HG03558 (cell line): ENCODE measurements at regions not wholly inside any gene's neighbourhood (a gene's known extent, or its start where the extent isn't known, plus 50 kb on each side); places are given as distances from the start of the nearest gene placed in this dataset.

Source experiments
- ATAC-seq: cut with Tn5 transposase; IDR thresholded peaks from one replicate; pipeline ENCODE4 v1.9.1; 2021; ENCODE audit warnings: moderate number of reproducible peaks; ENCODE audit not compliant: unreplicated experiment; ENCODE audit errors: extremely low read depth

DNA sequence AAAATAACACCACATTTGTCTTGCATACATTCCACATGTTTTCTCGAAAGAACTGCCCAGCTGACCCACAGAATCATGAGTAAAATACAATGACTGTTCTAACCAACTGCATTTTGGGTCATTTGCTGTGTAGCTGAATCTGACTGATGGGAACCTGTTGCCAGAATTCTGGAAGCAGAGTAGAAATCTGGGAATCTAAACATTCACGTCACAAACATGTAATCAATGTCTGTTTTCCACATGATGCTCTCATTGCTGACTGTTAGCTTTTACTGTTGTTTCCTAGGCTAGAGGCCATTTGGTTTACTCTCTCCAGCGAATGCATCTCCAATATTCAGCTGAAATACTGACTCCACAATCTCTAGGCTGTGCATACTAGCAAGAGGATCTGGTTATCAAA, 710.1 kb downstream of the KCNJ2 start:
- ATAC-seq, result no peak

- no peak for ATAC-seq
Observed at GRCh38 chr17:70881093-70881492, 711.8 kb downstream of the KCNJ2 start.

- ATAC-seq, result no peak
Observed at GRCh38 chr17:70882504-70882903, 713.2 kb downstream of the KCNJ2 start.

GRCh38 chr17:70886648-70887047, 717.3 kb downstream of the KCNJ2 start:
- no peak for ATAC-seq

DNA sequence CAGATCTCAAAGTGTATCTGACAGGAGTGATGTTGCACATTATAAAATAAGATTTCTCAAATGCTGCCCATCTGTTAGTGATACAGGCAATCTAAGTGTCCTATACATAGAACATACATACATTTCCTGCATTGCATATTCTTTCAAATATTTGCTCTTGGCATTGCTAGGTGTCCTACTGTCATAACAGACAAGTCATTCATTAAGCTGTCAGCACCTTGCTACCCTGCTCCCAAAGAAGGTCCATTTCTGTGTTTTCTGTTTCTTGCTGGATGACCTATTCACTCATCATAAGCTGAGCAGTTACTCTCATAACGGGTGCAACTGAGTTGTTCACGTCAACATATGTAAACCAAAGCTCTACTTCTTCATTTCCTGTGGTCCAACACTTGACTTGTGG, 719.0 kb downstream of the KCNJ2 start:
- no peak for ATAC-seq

- no peak for ATAC-seq
Observed at GRCh38 chr17:70891306-70891705, 722.0 kb downstream of the KCNJ2 start.

- ATAC-seq, result no peak
Observed at GRCh38 chr17:70892527-70892926, 723.2 kb downstream of the KCNJ2 start.

DNA sequence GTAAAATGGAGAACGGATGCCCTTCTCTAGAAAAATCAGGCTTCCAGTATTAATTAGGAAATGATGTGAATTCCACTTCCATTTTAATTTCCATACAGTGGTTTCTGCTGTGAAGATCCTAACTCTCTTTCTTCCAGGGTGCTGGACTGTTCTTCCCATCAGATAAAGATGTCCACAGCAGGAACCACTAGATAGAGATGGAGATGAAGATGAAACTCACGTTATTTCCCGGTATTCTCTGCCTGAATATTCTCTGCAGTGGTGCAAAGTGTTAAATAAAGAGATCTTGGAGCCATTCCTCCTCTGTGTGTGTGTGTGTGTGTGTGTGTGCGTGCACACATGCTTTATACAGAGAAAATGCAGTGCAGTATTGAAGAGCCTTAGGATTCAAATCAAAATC, 727.5 kb downstream of the KCNJ2 start:
- ATAC-seq, result no peak

- no peak for ATAC-seq
Observed at GRCh38 chr17:70897446-70897845, 728.1 kb downstream of the KCNJ2 start.

GRCh38 chr17:70901870-70902269, 732.5 kb downstream of the KCNJ2 start:
- ATAC-seq, result no peak

DNA sequence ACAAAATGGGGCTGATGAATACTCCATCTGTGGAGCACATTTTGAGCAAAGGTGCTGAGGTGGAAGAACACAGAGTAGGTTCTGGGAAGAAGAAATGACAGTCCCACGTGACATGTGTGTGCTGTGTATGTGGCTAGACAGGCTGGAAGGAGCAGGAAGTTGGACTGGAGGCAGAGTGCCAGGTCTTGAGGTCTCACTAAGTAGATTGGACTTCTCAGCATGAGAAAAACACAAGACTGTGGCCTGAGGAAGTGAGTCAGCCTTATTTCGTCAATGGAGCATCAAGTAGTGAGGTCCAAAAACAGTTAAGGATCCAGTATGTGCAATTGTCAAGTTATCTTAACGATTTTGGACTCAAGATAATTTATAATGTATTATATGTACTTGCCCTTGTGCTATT, 736.5 kb downstream of the KCNJ2 start:
- ATAC-seq, result no peak

- no peak for ATAC-seq
Observed at GRCh38 chr17:70906808-70907207, 737.5 kb downstream of the KCNJ2 start.

DNA sequence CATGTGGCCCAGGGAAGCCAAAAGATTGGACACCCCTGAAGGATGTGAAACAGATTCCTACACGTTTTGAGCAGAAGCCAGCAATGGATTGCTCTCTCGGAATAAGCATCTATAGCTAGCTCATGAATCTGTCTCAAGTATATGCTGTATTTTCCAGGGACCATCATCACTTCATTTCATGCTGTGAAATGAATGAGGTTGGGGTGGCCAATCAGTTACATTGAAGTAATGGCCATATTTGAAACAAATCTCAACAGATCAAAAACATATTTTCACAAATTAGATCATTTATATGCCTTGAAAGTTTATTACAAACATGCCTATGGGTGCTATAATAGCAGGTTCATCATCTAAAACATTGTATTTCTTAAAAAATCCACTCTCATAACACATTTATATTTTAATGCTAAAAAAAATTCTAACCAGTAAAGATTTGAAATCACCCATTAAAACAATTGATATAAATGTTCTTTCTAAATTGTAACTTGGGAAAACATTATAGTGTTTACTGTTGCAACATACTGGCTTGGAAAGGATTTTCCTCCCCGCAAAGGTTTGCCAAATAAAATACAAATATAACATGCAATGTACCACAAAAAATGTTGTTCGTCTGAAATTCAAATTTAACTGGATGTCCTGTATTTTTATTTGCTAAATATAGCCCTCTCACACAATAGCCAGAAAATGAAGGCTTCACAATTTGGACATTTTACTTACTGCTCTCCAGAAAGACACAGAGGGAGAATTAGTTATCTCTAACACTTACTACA, 743.6 kb downstream of the KCNJ2 start:
- ATAC-seq, result no peak

DNA sequence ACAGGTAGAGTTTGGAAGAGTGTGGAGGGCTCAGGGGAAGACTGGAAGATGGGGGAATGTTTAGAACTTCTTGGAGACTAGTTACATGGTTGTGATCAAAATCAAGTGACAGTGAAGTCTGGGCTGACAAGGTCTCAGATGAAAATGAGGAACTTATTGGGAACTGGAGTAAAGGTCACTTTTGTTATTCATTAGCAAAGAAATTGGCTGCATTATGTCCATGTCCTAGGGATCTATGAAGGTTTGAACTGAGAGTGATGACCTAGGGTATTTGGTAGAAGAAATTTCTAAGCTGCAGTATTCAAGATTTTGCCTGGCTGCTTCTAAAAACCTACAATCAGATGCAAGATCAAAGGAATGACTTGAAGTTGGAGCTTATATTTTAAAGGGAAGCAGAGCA, 747.1 kb downstream of the KCNJ2 start:
- no peak for ATAC-seq

GRCh38 chr17:70919241-70919640, 749.9 kb downstream of the KCNJ2 start:
- ATAC-seq, result no peak

DNA sequence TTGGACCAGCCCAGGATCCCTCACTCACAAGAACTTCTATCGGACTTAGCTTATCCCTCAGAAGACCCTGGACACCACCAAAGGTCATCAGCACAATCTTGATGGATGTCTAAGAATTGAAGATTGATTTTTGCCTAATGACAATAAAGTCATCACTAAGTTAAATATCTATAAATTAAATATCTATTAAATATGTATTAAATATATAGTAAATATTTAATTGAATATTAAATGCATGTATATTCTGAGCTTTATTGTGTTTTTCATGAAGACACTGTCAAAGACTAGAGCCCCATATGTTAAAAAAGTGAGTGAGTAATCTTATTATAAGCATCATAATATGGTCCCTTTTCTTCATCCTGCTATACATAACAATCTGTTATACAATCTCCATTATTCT, 751.1 kb downstream of the KCNJ2 start:
- no peak for ATAC-seq

DNA sequence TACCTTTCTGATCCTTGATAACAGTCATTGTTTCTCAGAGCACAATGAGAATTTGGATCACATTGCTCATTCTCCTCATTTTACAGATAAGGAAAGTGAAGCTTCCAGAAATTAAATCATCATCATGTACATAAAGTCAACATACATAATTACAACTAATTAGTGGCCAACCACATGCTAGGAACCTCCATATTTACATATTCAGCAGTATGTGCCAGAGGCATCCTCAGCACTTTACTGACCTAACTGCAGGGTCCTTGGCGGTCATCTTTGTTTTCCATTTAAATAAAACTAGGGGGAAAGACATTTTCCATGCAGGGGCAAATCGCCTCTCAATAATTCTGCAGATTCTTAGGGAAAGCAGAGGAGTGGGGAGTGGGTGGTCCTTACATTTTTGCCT, 752.9 kb downstream of the KCNJ2 start:
- no peak for ATAC-seq

GRCh38 chr17:70924776-70925175, 755.4 kb downstream of the KCNJ2 start:
- ATAC-seq, result no peak

DNA sequence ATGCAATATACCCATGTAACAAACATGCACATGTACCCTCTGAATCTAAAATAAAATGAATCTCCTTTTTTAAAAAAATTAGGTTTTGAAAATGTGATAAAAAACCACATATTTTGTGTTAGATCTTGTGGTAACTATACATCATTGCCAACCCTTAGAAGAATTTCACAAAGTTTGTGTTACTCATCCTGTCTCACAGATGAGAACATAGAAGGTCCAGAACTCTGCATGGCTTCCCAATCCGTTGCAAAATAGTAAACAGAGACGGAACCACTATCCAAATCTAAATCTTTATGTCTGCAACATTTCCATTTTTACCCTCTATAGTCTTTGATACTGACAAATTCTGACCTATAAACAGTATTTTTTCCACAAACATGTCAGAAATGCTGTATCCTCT, 759.9 kb downstream of the KCNJ2 start:
- no peak for ATAC-seq

DNA sequence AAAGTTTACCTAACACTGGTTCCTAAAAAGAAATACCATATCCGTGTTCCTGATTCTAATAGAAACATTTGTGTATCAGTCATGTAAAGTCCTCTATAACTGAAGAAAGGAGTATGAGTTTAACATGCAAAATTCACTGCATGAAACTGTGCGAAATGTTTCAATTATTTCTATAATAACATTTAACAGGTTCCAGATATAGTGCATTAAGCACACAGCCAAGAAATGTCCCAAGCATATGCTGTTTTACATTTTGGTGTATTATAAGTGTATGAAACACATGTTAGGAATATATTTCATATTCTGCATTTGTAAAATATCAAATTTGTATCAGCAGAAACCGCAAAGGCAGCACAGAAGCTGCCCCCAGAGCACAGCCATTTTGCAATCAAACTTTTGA, 764.9 kb downstream of the KCNJ2 start:
- ATAC-seq, result no peak

DNA sequence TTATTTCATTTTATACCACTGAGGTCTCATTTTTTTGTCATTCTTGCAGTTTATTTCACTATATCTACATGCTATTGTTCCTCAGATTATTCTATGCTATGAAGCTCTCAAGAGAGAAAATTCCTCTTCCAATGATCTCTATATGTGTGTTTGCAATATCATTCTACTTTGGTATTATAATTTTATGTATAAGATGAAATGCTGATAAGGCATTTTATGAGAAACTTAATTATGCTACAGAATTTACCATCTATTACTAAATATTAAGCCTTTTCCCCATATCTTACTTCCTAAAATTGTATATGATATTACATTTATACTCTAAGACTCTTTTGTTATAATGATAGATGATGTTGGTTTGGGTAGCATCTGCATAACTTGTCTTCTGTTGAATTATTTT, 765.5 kb downstream of the KCNJ2 start:
- ATAC-seq, result no peak

GRCh38 chr17:70936724-70937123, 767.4 kb downstream of the KCNJ2 start:
- no peak for ATAC-seq

DNA sequence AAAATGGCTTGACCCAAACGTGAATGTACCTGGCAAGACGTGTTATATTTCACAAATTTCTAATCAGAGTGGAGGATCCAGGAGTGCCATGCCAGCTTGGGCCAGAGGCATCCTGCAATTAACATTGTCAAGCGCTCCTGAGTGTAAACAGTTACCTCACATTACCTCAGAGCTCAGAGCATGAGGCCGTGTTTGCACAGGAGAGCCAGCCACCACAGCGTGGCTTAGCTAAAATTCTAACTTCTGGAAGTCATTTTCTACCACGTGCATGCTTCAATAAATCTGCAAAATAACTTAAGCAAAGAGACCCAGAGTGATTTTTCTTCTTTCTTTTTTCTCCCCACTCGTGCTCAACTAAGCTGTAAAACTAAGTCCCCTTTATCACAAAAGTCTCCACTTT, 769.0 kb downstream of the KCNJ2 start:
- no peak for ATAC-seq
